Endothelial cell (in vitro differentiated cells): ENCODE measurements at regions not wholly inside any gene's neighbourhood (a gene's known extent, or its start where the extent isn't known, plus 50 kb on each side); places are given as distances from the start of the nearest gene placed in this dataset.

Experiments used
- DNase-seq: peaks from one replicate; pipeline ENCODE4 v3.0.0; 2021; ENCODE audit warnings: low spot score
- H3K27ac Mint-ChIP-seq: one replicate; pipeline ENCODE4 v1.8.0; 2021; ENCODE audit warnings: mixed read lengths, inconsistent platforms; ENCODE audit not compliant: unreplicated experiment
- H3K27me3 Mint-ChIP-seq: one replicate; pipeline ENCODE4 v1.8.0; 2021; ENCODE audit warnings: mild to moderate bottlenecking, moderate library complexity, mixed read lengths, inconsistent platforms; ENCODE audit not compliant: unreplicated experiment
- H3K36me3 Mint-ChIP-seq: one replicate; pipeline ENCODE4 v1.8.0; 2021; ENCODE audit warnings: mild to moderate bottlenecking, low read depth, mixed read lengths, inconsistent platforms; ENCODE audit not compliant: unreplicated experiment
- H3K4me1 Mint-ChIP-seq: one replicate; pipeline ENCODE4 v1.8.0; 2021; ENCODE audit warnings: mild to moderate bottlenecking, mixed read lengths, inconsistent platforms; ENCODE audit not compliant: unreplicated experiment
- H3K4me3 Mint-ChIP-seq: one replicate; pipeline ENCODE4 v1.8.0; 2021; ENCODE audit warnings: mild to moderate bottlenecking, mixed read lengths, inconsistent platforms; ENCODE audit not compliant: unreplicated experiment
- H3K9me3 Mint-ChIP-seq: one replicate; pipeline ENCODE4 v1.8.0; 2021; ENCODE audit warnings: mixed read lengths, inconsistent platforms; ENCODE audit not compliant: unreplicated experiment
- TF ChIP-seq, protein P1 (sequence below): fragments of 200-600 bp; sonication (generic); IDR thresholded peaks from one replicate; pipeline ENCODE4 v1.5.0; 2021; ENCODE audit warnings: antibody characterized with exemption; ENCODE audit not compliant: unreplicated experiment

GRCh38 chr6:159642995-159643394, 50.0 kb downstream of the SOD2 start:
- H3K9me3 Mint-ChIP-seq = peaks cover 15% of the 10 kb centered on the region
- peaks cover 5% of the 10 kb centered on the region for H3K27me3 Mint-ChIP-seq
- no peak overlapping the region for H3K4me3 Mint-ChIP-seq
- H3K4me1 Mint-ChIP-seq = no peaks in the 10 kb centered on the region
- TF ChIP-seq, protein P1, sequence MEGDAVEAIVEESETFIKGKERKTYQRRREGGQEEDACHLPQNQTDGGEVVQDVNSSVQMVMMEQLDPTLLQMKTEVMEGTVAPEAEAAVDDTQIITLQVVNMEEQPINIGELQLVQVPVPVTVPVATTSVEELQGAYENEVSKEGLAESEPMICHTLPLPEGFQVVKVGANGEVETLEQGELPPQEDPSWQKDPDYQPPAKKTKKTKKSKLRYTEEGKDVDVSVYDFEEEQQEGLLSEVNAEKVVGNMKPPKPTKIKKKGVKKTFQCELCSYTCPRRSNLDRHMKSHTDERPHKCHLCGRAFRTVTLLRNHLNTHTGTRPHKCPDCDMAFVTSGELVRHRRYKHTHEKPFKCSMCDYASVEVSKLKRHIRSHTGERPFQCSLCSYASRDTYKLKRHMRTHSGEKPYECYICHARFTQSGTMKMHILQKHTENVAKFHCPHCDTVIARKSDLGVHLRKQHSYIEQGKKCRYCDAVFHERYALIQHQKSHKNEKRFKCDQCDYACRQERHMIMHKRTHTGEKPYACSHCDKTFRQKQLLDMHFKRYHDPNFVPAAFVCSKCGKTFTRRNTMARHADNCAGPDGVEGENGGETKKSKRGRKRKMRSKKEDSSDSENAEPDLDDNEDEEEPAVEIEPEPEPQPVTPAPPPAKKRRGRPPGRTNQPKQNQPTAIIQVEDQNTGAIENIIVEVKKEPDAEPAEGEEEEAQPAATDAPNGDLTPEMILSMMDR = no peak
- DNase-seq = no peak
- no peak overlapping the region for H3K27ac Mint-ChIP-seq
- peaks cover 9% of the 10 kb centered on the region for H3K36me3 Mint-ChIP-seq

DNA sequence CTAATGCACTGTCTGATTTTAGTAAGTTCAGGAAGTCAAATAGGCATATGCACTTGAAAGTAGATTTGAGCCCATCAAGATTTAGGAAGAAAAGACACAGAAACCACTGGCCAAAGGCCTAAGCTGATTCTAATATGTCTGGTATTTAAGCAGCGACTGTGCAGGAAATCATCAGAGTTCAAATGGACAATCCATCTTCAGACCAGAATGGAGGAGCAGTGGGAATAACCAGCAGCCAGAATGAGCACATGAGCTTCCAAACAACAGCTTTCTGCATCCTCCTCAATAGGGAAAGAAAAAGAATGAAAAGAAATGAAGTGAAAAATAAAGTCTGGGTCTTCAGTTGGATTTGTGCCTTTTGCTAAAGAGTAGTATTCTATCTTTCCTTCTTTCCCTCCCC, 50.6 kb downstream of the SOD2 start:
- H3K27ac Mint-ChIP-seq = no peak overlapping the region
- DNase-seq = no peak
- peaks cover 9% of the 10 kb centered on the region for H3K36me3 Mint-ChIP-seq
- TF ChIP-seq, protein P1 = no peak
- no peak overlapping the region for H3K4me3 Mint-ChIP-seq
- peaks cover 15% of the 10 kb centered on the region for H3K9me3 Mint-ChIP-seq
- no peaks in the 10 kb centered on the region for H3K4me1 Mint-ChIP-seq
- H3K27me3 Mint-ChIP-seq = peaks cover 5% of the 10 kb centered on the region

DNA sequence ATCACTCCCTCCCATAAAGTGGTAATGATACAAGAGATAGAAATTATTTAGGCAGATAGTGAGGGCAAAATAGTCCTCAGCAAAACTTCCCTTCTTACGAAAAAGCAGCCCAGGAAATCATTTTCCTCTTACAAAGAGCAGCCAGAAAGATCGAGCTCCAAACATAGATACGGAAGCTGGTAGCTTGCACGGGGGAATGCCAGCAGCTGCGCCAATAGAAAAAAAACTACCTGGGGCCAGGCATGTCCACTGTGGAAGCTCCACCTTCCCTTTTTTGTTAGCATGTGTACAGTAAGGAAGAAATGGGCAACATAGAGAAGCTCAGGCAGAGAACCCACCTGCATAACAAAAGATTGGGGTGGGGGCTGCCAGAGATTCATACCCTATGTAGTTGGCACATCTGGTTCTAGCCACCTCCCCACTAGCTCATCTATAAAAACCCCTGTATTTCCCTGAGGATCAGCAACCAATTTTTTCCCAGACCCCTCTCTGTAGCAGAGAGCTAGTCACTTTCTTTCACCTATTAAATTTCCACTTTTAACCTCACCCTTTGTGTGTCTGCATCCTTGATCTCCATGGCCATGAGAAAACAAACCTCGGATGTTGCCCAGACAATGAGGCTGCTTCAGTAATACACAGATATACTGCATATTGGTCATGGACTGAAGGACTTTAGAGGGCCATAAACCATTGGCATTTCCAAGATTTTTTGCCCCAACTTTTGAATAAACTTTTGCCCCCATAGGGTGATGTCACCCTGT, 52.1 kb downstream of the SOD2 start:
- TF ChIP-seq, protein P1 = no peak
- Mint-ChIP-seq H3K27me3 (peaks cover 5% of the 10 kb centered on the region), H3K4me1 (no peaks in the 10 kb centered on the region), H3K36me3 (peaks cover 9% of the 10 kb centered on the region), H3K4me3 (no peak overlapping the region), H3K27ac (no peak overlapping the region), H3K9me3 (peaks cover 15% of the 10 kb centered on the region)
- DNase-seq = no peak

GRCh38 chr6:159640322-159640721, 52.7 kb downstream of the SOD2 start:
- Mint-ChIP-seq H3K9me3 (peaks cover 15% of the 10 kb centered on the region), H3K4me3 (no peak overlapping the region), H3K36me3 (peaks cover 9% of the 10 kb centered on the region)

DNA sequence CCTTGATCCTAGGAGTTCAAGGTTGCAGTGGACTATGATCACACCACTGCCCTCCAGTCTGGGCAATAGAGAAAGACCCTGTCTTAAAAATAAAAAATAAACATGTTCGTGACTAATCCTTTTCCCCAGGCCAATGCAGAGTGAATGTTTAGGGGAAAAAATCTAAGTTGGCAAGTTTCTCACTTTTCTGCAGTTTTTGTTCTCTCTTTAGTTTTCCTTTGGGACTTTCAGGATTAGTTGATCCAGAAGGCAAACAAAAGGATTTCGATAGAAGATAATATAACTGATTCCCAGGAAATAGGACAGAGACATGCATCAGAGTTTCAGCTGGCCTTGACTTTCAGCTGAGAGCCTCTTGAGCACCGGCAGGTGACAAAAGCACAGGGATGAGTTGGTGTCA, 53.3 kb downstream of the SOD2 start:
- TF ChIP-seq, protein P1 = no peak
- peaks cover 4% of the 10 kb centered on the region for H3K27me3 Mint-ChIP-seq
- no peaks in the 10 kb centered on the region for H3K4me1 Mint-ChIP-seq

More at GRCh38 chr6:159640322-159640721, 52.7 kb downstream of the SOD2 start:
- H3K27ac Mint-ChIP-seq = no peak overlapping the region
- H3K27me3 Mint-ChIP-seq = peaks cover 5% of the 10 kb centered on the region
- DNase-seq = no peak
- TF ChIP-seq, protein P1 = no peak
- H3K4me1 Mint-ChIP-seq = no peaks in the 10 kb centered on the region

More for the DNA sequence above, 53.3 kb downstream of the SOD2 start:
- peaks cover 9% of the 10 kb centered on the region for H3K36me3 Mint-ChIP-seq
- no peak overlapping the region for H3K4me3 Mint-ChIP-seq
- peaks cover 15% of the 10 kb centered on the region for H3K9me3 Mint-ChIP-seq
- no peak overlapping the region for H3K27ac Mint-ChIP-seq
- DNase-seq = no peak
